ENCODE measurements at regions not wholly inside any gene's neighbourhood (a gene's known extent, or its start where the extent isn't known, plus 50 kb on each side); places are given as distances from the start of the nearest gene placed in this dataset.

GRCh38 chr10:108086502-108086901 lies 922.0 kb upstream of the SORCS1 start:
- TF ChIP-seq TAF7 (optimal IDR thresholded peaks at IDR 0.05; ENCODE audit: borderline replicate concordance, low read depth, low read length) = no peak
- no peak for TF ChIP-seq HDAC2 (IDR thresholded peaks at IDR 0.05; ENCODE audit: borderline replicate concordance in 1 of 2, low read depth in 2 of 2, low read length in 2 of 2)
- TF ChIP-seq, protein P1, sequence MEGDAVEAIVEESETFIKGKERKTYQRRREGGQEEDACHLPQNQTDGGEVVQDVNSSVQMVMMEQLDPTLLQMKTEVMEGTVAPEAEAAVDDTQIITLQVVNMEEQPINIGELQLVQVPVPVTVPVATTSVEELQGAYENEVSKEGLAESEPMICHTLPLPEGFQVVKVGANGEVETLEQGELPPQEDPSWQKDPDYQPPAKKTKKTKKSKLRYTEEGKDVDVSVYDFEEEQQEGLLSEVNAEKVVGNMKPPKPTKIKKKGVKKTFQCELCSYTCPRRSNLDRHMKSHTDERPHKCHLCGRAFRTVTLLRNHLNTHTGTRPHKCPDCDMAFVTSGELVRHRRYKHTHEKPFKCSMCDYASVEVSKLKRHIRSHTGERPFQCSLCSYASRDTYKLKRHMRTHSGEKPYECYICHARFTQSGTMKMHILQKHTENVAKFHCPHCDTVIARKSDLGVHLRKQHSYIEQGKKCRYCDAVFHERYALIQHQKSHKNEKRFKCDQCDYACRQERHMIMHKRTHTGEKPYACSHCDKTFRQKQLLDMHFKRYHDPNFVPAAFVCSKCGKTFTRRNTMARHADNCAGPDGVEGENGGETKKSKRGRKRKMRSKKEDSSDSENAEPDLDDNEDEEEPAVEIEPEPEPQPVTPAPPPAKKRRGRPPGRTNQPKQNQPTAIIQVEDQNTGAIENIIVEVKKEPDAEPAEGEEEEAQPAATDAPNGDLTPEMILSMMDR (IDR thresholded peaks at IDR 0.05; ENCODE audit: control extremely low read depth in 1 of 3, insufficient read depth in 1 of 3, low read depth in 1 of 3, low read length in 3 of 3) = no peak
- TF ChIP-seq SP4 (IDR thresholded peaks at IDR 0.05; ENCODE audit: low read length) = no peak
- no peak for TF ChIP-seq POLR2A (IDR thresholded peaks at IDR 0.05; ENCODE audit: control extremely low read depth in 1 of 2, low read depth in 2 of 2, low read length in 2 of 2)
- TF ChIP-seq MAX (IDR thresholded peaks at IDR 0.05) = no peak
- TF ChIP-seq CBX5 (IDR thresholded peaks at IDR 0.05; ENCODE audit: low read depth, low read length) = no peak
- no peak for TF ChIP-seq CHD1 (IDR thresholded peaks at IDR 0.05; ENCODE audit: low read depth, low read length)
- TF ChIP-seq EZH2 (IDR thresholded peaks at IDR 0.05; ENCODE audit: low read depth, low read length, severe bottlenecking) = no peak
- no peak for TF ChIP-seq USF2 (IDR thresholded peaks at IDR 0.05; ENCODE audit: low read length)
- TF ChIP-seq CBX8 (IDR thresholded peaks at IDR 0.05; ENCODE audit: borderline replicate concordance, low read depth, low read length) = no peak
